Peyer's patch (tissue), 4 donors: ENCODE measurements at regions not wholly inside any gene's neighbourhood (a gene's known extent, or its start where the extent isn't known, plus 50 kb on each side); places are given as distances from the start of the nearest gene placed in this dataset.

Experiments
- POLR2A ChIP-seq, 2 donors: fragments of 450-650 bp; IDR thresholded peaks; one replicate each; pipeline ENCODE4 v1.5.1; 2017; ENCODE audit warnings: antibody characterized with exemption in 2 of 2, mild to moderate bottlenecking in 2 of 2, moderate library complexity in 2 of 2
- TF ChIP-seq, protein P1 (sequence below), 6 experiments: fragments of 450-650 bp in 4 of 6; fragments of 200-600 bp in 2 of 6; sonication (generic) in 1 of 6; IDR thresholded peaks; one replicate each; pipeline ENCODE4 v1.5.1; 2017 to 2019; ENCODE audit warnings: antibody characterized with exemption in 6 of 6, mild to moderate bottlenecking in 3 of 6, moderate library complexity in 1 of 6

DNA sequence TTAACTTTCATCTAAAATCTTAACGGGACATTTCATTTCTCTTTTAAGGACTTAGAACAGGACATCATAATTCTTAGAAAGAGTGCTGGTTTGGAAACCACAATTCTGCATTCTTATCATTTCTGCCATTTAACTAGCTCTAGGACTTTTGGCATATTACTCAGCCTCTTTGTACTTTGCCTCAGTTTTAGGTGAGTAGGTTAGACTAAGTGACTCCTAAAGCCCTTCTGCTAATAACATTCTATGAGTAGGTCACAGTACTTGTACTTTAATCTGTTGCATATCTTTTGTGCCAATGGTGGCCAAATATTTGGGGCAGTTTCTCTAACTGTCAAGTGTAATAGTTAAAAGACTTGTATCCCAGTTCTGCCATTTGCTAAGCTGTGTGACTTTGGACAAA is 115.4 kb upstream of the NUDT6 start:
- TF ChIP-seq, protein P1, sequence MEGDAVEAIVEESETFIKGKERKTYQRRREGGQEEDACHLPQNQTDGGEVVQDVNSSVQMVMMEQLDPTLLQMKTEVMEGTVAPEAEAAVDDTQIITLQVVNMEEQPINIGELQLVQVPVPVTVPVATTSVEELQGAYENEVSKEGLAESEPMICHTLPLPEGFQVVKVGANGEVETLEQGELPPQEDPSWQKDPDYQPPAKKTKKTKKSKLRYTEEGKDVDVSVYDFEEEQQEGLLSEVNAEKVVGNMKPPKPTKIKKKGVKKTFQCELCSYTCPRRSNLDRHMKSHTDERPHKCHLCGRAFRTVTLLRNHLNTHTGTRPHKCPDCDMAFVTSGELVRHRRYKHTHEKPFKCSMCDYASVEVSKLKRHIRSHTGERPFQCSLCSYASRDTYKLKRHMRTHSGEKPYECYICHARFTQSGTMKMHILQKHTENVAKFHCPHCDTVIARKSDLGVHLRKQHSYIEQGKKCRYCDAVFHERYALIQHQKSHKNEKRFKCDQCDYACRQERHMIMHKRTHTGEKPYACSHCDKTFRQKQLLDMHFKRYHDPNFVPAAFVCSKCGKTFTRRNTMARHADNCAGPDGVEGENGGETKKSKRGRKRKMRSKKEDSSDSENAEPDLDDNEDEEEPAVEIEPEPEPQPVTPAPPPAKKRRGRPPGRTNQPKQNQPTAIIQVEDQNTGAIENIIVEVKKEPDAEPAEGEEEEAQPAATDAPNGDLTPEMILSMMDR (IDR thresholded peaks at IDR 0.05), result no peak
- TF ChIP-seq POLR2A (IDR thresholded peaks at IDR 0.05), result no peak
